ENCODE measurements at regions not wholly inside any gene's neighbourhood (a gene's known extent, or its start where the extent isn't known, plus 50 kb on each side); places are given as distances from the start of the nearest gene placed in this dataset.

- no peak overlapping the region for H3K4me2 ChIP-seq (replicated peaks; ENCODE audit: low read depth, low read length, poor library complexity, severe bottlenecking)
- no peaks in the 10 kb centered on the region for H3K27me3 ChIP-seq (replicated peaks in 1 of 4; ENCODE audit: control extremely low read depth in 1 of 4, control insufficient read depth in 3 of 4, insufficient read depth in 4 of 4, low read length in 3 of 4)
- ATAC-seq (ENCODE audit: low read depth): no peak
- no peak overlapping the region for H3K4me3 ChIP-seq (ENCODE audit: control extremely low read depth in 1 of 5, extremely low read depth in 1 of 5, insufficient read depth in 1 of 5, low read depth in 2 of 5, low read length in 4 of 5)
- Mint-ChIP-seq H3K9me3 (ENCODE audit: insufficient read depth) (no peaks in the 10 kb centered on the region), H3K4me3 (no peak overlapping the region), H3K27me3 (no peaks in the 10 kb centered on the region), H3K4me1 (no peaks in the 10 kb centered on the region), H3K27ac (no peak overlapping the region)
- ChIA-PET CTCF (no interaction called here), POLR2A (no interaction called here)
- intact Hi-C loops (cut with micrococcal nuclease): no loop called here
- no peaks in the 10 kb centered on the region for H3K4me1 ChIP-seq (ENCODE audit: control insufficient read depth in 2 of 2, insufficient read depth in 2 of 2, low read length in 2 of 2)
- TF ChIP-seq CTCF (IDR thresholded peaks at IDR 0.05) (no peak), EZH2 (IDR thresholded peaks at IDR 0.05; ENCODE audit: borderline replicate concordance, insufficient read depth, low read depth, low read length, poor library complexity, severe bottlenecking) (no peak)
- H3K9me3 ChIP-seq (ENCODE audit: control extremely low read depth in 1 of 3, control insufficient read depth in 2 of 3, insufficient read depth in 1 of 3, low read length in 2 of 3): no peaks in the 10 kb centered on the region
- H3K36me3 ChIP-seq (replicated peaks in 1 of 2; ENCODE audit: control extremely low read depth in 1 of 2, control insufficient read depth in 1 of 2, extremely low read depth in 1 of 2, insufficient read depth in 2 of 2, low read length in 1 of 2): no peaks in the 10 kb centered on the region
- H4K20me1 ChIP-seq (ENCODE audit: control insufficient read depth, insufficient read depth, low read length, poor library complexity, severe bottlenecking): no peaks in the 10 kb centered on the region
- no peak overlapping the region for H2AFZ ChIP-seq (ENCODE audit: insufficient read depth, low read depth, low read length, poor library complexity, severe bottlenecking)
- no CpG with 5 or more reads among the region's 1 CpG for WGBS (ENCODE audit: insufficient coverage)
- H3K27ac ChIP-seq (ENCODE audit: low read length in 2 of 2): no peak overlapping the region
- H3K9ac ChIP-seq (ENCODE audit: low read length): no peak overlapping the region
- no peaks in the 10 kb centered on the region for H3K79me2 ChIP-seq (ENCODE audit: control insufficient read depth, insufficient read depth, low read length)
- no peak for DNase-seq
These were observed 54.6 kb upstream of the RNF217 start for GRCh38 chr6:124907596-124907995.

Data from B cell (primary cell).